ENCODE measurements at regions not wholly inside any gene's neighbourhood (a gene's known extent, or its start where the extent isn't known, plus 50 kb on each side); places are given as distances from the start of the nearest gene placed in this dataset.

- no peaks in the 10 kb centered on the region for H4K20me1 ChIP-seq (ENCODE audit: insufficient read depth, low read length)
- H3K27ac ChIP-seq (ENCODE audit: low read length): no peak overlapping the region
- H3K4me3 ChIP-seq (ENCODE audit: low read length): no peak overlapping the region
- no peak for TF ChIP-seq EZH2 (optimal IDR thresholded peaks at IDR 0.05; ENCODE audit: low read depth, low read length)
- no peak for TF ChIP-seq CTCF (IDR thresholded peaks at IDR 0.05; ENCODE audit: low read length)
- TF ChIP-seq EZH2phosphoT487 (IDR thresholded peaks at IDR 0.05; ENCODE audit: low read length): no peak
- H3K36me3 ChIP-seq (replicated peaks; ENCODE audit: insufficient read depth, low read length): no peaks in the 10 kb centered on the region
- no peaks in the 10 kb centered on the region for H3F3A ChIP-seq (ENCODE audit: insufficient read depth, low read length)
- H2AFZ ChIP-seq (ENCODE audit: low read length): no peak overlapping the region
- H3K4me2 ChIP-seq (ENCODE audit: low read depth, low read length): no peak overlapping the region
- no peak overlapping the region for H3K9ac ChIP-seq (ENCODE audit: low read length)
- no peaks in the 10 kb centered on the region for H3K27me3 ChIP-seq (replicated peaks; ENCODE audit: insufficient read depth, low read length)
- no peak for DNase-seq
- H3K79me2 ChIP-seq (ENCODE audit: low read length): no peaks in the 10 kb centered on the region
- no peaks in the 10 kb centered on the region for H3K9me3 ChIP-seq (replicated peaks; ENCODE audit: insufficient read depth, low read length)
- H3K9me2 ChIP-seq (replicated peaks; ENCODE audit: insufficient read depth, low read length): no peaks in the 10 kb centered on the region
- H3K4me1 ChIP-seq (ENCODE audit: low read length): no peaks in the 10 kb centered on the region
Observed at GRCh38 chr14:76690502-76691105, 70.7 kb upstream of the VASH1 start.

- no peaks in the 10 kb centered on the region for H3K79me2 ChIP-seq (ENCODE audit: low read length)
- no peak overlapping the region for H3K9ac ChIP-seq (ENCODE audit: low read length)
- no peaks in the 10 kb centered on the region for H3K36me3 ChIP-seq (replicated peaks; ENCODE audit: insufficient read depth, low read length)
- no peak for TF ChIP-seq EZH2phosphoT487 (IDR thresholded peaks at IDR 0.05; ENCODE audit: low read length)
- TF ChIP-seq CTCF (IDR thresholded peaks at IDR 0.05; ENCODE audit: low read length): no peak
- no peak for TF ChIP-seq EZH2 (optimal IDR thresholded peaks at IDR 0.05; ENCODE audit: low read depth, low read length)
- H4K20me1 ChIP-seq (ENCODE audit: insufficient read depth, low read length): no peaks in the 10 kb centered on the region
- H2AFZ ChIP-seq (ENCODE audit: low read length): no peak overlapping the region
- no peak overlapping the region for H3K4me3 ChIP-seq (ENCODE audit: low read length)
- no peaks in the 10 kb centered on the region for H3K27me3 ChIP-seq (replicated peaks; ENCODE audit: insufficient read depth, low read length)
- H3F3A ChIP-seq (ENCODE audit: insufficient read depth, low read length): no peaks in the 10 kb centered on the region
- H3K9me2 ChIP-seq (replicated peaks; ENCODE audit: insufficient read depth, low read length): no peaks in the 10 kb centered on the region
- DNase-seq: no peak
- no peak overlapping the region for H3K4me2 ChIP-seq (ENCODE audit: low read depth, low read length)
- no peaks in the 10 kb centered on the region for H3K9me3 ChIP-seq (replicated peaks; ENCODE audit: insufficient read depth, low read length)
- no peaks in the 10 kb centered on the region for H3K4me1 ChIP-seq (ENCODE audit: low read length)
- no peak overlapping the region for H3K27ac ChIP-seq (ENCODE audit: low read length)
Observed at GRCh38 chr14:76694106-76694505, 67.2 kb upstream of the VASH1 start.

DNA sequence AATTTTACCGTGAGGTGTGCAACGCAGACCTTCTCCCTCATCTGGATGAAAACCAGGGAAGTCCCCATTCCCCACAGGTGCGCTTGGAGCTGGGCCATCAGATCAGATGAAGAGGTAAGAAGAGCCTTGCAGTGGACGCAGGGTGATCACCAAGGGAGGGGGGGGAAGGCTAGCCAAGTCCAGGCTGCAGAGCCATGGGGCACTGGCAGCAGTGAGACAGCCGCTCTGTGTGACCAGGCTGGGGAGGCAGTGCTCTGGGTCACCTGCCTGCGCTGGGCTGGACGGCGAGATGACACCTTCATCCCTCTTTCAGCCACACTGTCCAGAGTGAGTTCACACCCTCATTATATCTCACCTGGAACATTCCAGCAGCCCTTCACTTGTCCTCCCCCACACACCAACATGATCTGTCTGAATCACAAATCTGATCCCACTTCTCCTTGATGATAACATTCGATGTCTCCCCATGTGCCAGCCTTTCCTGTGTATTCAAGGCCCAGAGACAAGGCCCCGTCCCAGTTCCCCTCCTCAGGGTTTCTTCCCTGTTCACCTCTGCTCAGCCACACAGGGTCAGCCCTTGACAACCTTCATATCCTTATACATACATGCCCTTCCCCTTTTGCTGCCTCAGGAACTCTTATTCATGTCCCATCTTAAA lies 65.9 kb upstream of the VASH1 start:
- Histone ChIP-seq H2AFZ (ENCODE audit: low read length) (no peak overlapping the region), H3K79me2 (ENCODE audit: low read length) (no peaks in the 10 kb centered on the region), H3K9ac (ENCODE audit: low read length) (no peak overlapping the region), H3K27ac (ENCODE audit: low read length) (no peak overlapping the region), H3K9me2 (replicated peaks; ENCODE audit: insufficient read depth, low read length) (no peaks in the 10 kb centered on the region), H3K4me2 (ENCODE audit: low read depth, low read length) (no peak overlapping the region), H3F3A (ENCODE audit: insufficient read depth, low read length) (no peaks in the 10 kb centered on the region), H4K20me1 (ENCODE audit: insufficient read depth, low read length) (no peaks in the 10 kb centered on the region), H3K27me3 (replicated peaks; ENCODE audit: insufficient read depth, low read length) (no peaks in the 10 kb centered on the region), H3K36me3 (replicated peaks; ENCODE audit: insufficient read depth, low read length) (no peaks in the 10 kb centered on the region), H3K9me3 (replicated peaks; ENCODE audit: insufficient read depth, low read length) (no peaks in the 10 kb centered on the region), H3K4me1 (ENCODE audit: low read length) (no peaks in the 10 kb centered on the region), H3K4me3 (ENCODE audit: low read length) (no peak overlapping the region)
- no peak for TF ChIP-seq EZH2 (optimal IDR thresholded peaks at IDR 0.05; ENCODE audit: low read depth, low read length)
- TF ChIP-seq CTCF (IDR thresholded peaks at IDR 0.05; ENCODE audit: low read length): no peak
- no peak for TF ChIP-seq EZH2phosphoT487 (IDR thresholded peaks at IDR 0.05; ENCODE audit: low read length)
- no peak for DNase-seq

Data from MM.1S (cell line).